Gastroesophageal sphincter (tissue), 3 donors: ENCODE measurements at regions not wholly inside any gene's neighbourhood (a gene's known extent, or its start where the extent isn't known, plus 50 kb on each side); places are given as distances from the start of the nearest gene placed in this dataset.

Source experiments
- CTCF ChIP-seq, 4 experiments: fragments of 200-600 bp in 2 of 4; fragments of 450-650 bp in 2 of 4; sonication (generic) in 1 of 4; IDR thresholded peaks; one replicate each; pipeline ENCODE4 v1.5.1; 2017 to 2019; ENCODE audit warnings: antibody characterized with exemption in 4 of 4, mild to moderate bottlenecking in 2 of 4, moderate library complexity in 2 of 4
- EP300 ChIP-seq: sonication (generic); formaldehyde crosslinking; IDR thresholded peaks from one replicate; pipeline ENCODE4 v1.6.1; 2017; ENCODE audit warnings: antibody characterized with exemption, mild to moderate bottlenecking
- POLR2A ChIP-seq, 2 donors: fragments of 450-650 bp; IDR thresholded peaks; one replicate each; pipeline ENCODE4 v1.6.1; 2017; ENCODE audit warnings: antibody characterized with exemption in 2 of 2, mild to moderate bottlenecking in 2 of 2, moderate library complexity in 1 of 2
- POLR2AphosphoS5 ChIP-seq: sonication (generic); formaldehyde crosslinking; IDR thresholded peaks from one replicate; pipeline ENCODE4 v1.6.1; 2017; ENCODE audit warnings: antibody characterized with exemption

- TF ChIP-seq POLR2AphosphoS5 (no peak), CTCF (IDR thresholded peaks at IDR 0.05) (no peak), POLR2A (IDR thresholded peaks at IDR 0.05) (no peak), EP300 (no peak)
Observed at GRCh38 chr3:139216958-139217357, 126.9 kb upstream of the MRPS22 start.
